NCI-H460 (cell line): ENCODE measurements at regions not wholly inside any gene's neighbourhood (a gene's known extent, or its start where the extent isn't known, plus 50 kb on each side); places are given as distances from the start of the nearest gene placed in this dataset.

Experiments used
- DNase-seq: peaks from one replicate; pipeline ENCODE4 v3.0.0-alpha.2; 2016; ENCODE audit warnings: low read depth; ENCODE audit errors: extremely low read depth

DNA sequence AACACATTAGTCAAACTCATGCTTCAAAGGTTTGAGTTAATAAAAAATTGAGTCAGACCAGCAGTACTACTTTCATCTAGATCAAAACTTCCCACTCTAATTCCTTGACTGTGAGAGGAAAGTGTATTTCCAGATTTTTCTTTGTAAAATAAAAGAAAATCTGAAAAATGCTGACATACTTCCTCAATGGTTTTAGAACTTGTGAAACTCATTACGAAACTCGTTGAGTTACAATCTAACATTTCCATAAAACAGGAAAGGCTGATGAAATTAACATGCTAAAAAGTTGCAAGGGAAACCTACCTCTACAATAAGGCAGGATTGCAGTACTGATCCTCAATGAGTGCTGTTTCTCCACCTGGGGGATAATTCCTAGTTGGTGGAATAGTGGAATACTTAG is 217.8 kb upstream of the HCCS start:
- no peak for DNase-seq

DNA sequence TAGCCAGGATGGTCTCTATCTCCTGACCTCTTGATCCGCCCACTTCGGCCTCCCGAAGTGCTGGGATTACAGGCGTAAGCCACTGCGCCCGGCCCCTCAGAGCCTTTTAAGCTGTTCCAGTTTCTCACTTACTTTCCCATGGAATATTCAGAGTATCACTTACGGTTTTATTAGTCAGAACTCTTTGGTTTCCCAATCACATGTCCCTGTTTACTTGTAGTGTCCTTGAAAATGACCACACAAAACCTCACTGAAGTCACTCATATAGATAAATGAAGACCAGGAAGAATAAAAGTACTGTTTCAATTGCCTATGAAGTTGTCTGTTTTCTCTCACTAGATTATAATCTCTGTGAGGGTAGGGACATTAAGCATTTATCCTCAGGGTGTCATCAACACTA is 217.2 kb upstream of the HCCS start:
- no peak for DNase-seq

DNA sequence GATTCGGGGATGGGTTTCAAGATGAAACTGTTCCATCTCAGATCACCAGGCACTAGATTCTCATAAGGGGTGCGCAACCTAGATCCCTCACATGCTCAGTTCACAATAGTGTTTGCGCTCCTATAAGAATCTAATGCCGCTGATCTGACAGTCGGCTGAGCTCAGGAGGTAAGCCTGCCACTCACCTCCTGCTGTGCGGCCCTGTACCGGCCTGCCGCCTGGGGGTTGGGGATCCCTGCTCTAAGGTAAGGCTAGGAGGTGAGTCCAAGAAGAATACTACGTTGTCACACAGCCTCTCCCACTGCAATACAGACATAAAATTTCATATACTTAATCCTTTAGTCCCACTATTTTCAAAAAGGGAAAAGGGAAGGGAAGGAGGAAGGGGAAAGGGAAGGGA is 213.4 kb upstream of the HCCS start:
- DNase-seq = no peak

DNA sequence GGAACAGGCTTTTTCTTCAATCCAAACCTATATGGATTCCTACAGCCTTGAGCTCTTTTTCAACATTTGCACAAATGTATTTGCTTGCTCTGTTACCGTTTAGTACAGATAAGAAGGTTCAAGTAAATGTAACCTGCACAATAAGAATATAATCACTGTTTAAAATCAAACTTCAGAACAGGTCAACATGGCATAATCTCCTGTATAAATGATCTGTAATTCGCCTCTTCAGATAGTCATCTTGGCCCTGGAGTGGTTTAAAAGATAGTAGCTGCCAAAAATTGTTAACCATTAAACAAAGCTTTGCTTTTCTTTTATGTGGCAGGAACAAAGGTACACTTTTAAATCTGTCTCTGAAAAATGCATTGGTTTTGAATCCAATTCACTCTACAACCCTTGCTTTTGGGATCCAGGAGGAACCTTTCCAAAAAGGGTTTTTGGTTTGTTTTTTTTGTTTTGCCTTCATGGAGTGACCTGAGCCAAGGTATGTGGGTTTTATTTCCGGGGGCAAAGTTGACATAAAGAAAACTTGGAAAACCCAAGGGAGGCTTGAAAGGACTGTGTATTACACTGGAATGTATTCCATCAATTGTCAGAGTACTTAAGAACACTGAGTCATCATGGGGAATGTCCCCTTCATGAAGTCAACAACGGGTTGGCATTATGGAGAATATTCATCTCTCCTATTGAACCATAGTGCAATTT is 210.4 kb upstream of the HCCS start:
- no peak for DNase-seq

DNA sequence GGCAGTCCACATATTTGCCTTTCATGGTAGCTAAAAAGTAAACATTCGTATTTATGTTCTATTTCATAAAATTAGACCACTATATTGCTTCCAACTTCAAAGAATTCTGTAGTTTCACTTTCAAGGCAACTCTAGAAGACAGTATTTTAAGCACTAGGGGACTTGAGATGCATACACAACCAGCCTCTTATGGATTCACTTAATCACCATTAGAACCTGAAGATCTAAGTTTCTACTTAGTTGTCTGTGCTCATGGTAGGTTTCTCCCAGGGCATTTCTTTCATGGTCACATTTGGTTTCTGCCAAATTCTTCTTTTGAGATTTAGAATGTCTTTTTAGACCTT is 209.9 kb upstream of the HCCS start:
- no peak for DNase-seq

DNA sequence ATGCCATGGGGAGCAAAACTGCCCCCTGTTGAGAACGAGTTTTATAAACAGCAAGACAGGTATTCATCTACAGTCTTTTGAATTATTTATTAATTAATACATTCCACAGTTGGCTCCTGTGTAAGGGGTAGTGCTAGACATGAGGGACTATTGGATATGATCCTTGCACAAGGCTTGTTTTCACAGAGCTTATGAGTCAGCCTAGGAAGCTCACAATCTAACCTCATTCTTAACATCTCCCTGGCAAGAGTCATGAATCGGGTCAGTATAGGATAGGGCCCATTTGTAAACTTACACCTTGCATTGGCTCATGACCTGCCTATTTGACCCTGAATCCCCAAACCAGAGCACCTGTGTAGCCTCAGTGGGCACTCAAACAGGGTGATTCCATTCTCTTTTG is 209.1 kb upstream of the HCCS start:
- no peak for DNase-seq

DNA sequence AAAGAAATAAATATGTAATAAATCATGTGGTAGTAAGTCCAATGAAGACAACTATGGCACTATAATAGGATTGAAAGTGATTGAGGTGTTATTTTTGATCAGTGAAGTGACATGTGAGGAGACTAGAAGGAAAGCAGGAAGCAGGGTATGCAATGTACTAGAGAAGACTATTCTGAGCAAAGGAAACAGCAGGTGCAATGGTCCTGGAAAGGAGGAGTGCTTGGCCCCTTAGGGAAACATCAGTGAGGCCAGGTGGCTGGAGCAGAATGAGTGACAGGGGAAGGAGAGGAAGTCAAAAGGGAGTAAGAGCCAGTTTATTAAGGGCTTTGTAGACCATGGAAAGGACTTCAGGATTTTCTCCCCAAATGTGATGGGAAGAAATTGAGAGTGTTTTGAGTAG is 207.6 kb upstream of the HCCS start:
- no peak for DNase-seq

DNA sequence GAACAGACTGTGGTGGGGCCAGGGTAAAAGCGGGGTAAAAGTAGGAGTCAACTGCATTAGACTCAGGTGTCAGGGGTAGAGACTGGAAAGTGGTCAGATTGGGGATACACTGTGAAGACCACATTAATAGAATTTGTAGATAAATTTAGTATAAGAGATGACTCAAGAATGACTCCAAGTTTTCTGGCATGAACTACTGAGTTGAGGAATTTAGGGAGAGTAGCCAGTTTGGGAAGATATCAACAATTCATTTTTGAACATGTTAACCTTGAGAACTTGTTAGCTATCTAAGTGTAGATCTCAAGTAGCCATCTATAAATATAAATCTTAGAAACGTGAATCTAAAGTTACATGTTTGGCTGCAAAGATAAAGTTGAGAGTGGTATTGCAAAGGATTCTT is 206.9 kb upstream of the HCCS start:
- no peak for DNase-seq

DNA sequence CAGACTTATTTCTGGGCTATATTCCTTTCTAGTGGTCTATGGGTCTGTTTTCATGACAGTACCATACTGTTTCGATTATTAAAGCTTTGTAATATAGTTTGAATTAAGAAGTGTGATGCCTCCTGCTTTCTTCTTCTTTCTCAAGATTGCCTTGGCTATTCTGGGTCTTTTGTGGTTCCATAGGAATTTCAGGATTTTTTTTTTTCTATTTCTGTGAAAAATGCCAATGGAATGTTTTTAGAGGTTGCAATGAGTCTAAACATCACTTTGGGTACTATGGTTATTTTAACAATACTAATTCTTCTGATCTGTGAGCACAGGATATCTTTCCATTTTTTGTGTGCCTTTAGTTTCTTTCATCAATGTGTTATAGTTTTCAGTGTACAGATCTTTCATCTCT is 204.3 kb upstream of the HCCS start:
- no peak for DNase-seq

DNA sequence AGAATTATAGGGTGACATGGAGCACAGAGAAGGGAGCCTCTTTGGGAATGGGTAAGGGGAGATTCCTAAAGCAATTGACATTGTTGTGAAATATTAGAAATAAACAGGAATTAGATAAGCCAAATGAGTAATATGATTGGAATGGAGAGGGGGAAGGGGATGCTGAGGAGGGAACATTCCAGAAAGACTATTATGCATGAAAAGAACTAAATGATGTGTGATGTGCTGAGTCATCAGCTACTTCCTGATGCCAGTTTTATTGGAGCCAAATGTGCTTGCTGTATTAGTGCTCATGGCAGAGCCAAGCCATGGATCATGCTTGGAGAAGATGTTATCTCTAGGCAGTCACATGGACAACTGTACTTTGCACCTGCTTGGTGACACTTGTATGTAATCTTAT is 189.0 kb upstream of the HCCS start:
- peak; percentile 19 for DNase-seq

DNA sequence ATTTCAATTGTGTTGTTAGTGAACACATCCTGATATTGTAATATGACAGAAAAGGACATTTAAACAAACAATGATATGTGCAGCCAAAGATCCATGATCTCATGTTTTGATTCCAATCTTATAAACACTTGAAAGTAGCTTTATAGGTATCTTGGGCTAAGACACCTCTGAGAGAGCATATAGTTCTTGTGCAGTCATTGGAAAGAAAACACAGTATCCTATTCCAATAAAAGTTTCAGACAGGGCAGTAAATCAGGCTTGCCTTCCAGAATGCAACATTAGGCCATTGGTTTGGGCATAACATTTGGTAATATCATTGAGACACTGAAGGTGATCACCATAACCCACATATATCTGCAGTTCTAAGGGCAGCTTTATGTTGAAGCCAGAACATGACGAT is 188.3 kb upstream of the HCCS start:
- no peak for DNase-seq

DNA sequence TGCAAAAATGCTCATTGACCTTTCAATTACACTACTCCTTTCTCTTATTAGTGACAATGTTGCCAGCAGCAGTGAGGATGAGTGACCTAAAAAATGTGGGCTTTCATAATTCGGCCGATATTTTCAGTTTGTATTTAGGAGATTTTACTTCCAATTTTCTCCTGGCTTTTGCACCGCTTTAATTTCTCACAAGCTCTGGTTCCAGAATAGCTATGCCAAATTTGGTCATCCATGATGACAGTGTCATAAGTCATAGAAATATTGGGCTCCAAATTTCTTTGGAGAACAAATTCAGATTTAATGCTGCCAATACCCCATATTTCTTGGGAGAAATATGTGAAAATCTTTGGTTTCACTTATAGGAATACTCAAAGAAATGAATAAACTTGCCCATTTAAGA is 187.7 kb upstream of the HCCS start:
- DNase-seq = no peak

DNA sequence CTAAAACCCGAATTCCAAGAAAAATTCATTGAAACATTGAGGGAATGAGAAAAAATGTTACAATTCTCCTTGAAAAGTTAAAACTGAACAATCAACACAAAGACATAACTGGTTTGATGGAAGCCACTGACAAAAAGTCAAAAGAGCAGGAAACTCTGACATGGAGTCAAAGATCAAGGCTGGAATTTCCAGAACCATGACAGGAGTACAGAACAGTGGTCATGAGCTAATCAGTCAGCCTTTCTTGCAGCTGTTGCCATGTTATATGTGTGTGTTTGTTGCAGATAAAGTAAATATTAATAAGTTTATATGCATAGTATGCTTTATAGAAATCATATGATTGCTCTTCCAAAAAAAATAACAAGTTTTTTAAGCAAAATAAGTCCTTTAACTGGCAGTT is 184.7 kb upstream of the HCCS start:
- no peak for DNase-seq

DNA sequence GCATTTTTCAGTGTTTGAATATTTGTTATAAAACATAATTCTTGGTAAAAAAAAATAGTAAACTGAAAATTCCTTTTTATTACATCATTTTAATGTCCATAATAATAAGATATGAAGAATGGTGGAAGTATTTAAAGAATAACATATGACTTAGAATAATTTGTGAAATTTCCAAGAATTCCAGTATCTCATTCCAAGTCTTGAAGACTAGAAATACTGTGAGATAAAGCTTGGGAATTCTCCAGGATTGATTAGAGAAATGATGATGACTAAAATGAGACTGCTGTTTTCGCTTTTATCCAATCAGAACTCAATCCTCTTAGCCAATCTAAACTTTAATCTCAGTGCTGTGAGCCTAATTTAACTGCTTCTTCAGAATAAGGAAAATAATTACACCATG is 184.2 kb upstream of the HCCS start:
- no peak for DNase-seq

DNA sequence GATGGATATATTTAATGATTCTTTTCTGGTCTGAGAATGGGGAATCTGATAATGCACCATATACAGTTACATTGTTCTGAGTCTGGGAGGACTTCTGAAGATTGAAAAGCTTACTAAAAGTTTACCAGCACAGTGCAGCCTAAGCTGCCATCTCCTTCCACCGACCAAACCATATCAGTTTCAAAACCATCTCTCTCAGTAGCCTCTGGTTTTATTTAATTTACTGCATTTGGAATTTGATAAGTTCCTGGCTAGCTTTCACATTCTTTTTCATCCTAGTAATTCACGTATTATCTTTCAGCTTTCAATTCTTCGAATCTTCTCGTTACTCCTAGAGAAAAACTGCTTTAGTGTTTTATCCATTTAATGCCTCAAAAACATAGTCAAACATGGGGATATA is 181.4 kb upstream of the HCCS start:
- no peak for DNase-seq

DNA sequence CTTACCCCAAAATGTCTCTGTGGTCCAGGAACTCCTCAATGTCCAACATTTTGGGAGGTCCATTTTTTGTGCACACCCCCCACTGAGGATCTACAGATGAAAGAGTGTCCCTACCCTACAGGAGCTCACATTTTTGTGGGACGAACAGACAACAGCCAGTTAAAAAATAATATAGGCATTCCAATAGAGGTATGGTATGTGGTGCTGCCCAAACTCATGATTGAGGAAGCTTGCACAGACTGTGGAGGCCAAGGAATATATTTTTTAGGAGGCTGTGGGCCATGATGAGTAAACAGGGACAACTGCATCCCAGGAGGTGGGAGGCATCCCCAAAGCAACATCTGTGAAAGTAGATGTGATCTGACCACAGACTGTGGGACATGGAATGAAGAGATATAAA is 181.0 kb upstream of the HCCS start:
- DNase-seq = no peak

DNA sequence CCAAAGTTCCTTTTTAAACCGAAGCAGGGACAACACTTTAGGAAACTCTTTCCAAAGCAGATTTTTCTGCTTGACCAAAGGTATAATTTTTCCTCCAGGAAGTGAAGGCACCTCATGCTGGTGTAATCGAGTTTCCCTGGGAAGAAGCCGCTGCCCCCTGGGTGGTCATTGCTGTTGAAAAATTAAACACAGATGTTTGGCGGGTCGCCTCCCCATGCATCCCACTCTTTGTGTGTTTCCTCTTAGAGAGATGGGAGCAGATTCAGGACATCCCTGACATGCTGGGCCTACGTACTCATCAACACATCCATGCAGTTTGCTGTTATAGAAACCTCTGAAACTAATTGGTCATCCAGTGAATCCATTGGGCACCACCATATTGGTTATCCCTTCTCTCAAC is 179.2 kb upstream of the HCCS start:
- DNase-seq = no peak

DNA sequence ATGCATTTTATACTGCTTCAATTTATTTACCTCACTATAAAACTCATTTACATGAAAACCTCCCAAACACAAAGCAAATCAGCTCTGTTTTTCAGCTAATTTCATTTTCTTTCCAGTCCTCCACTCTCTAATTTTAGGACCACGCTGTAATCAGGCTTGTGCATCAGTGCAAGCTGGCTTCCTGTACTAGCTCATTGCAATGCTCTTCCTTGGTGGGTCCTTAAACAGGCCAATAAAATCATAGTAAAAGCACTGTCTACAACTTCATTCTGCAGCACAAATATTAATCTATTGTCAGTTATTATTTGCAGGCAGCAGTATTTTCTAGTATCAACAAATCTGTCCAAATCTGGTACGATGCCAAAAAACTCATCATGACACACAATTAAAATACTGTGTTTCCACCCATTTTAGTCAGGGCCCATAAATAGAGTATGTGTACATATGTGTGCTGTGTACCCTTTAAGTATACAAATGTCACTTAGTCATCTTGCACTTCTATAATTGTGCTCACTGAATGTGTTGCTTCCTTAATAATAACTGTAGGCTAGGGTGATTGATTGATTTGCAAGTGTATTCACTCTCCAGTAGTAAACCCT is 178.2 kb upstream of the HCCS start:
- DNase-seq = no peak

DNA sequence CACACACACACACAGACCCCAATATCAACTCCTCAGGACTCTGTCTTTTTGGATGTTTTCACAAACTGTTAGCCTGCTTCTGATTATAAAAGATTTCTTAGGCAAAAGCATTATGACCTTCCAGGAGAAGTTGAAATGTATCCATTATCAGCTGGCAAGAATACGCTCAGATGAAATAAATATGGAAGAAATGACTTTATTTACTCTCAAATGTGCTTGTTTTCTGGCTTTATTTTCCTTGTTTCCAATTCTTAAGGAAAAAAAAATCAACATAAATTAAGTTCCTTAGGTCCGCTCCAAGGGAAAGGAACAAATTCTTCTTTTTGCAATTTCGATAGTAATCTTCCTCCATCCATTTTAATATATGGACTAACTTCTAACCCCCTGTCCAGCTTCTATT is 175.6 kb upstream of the HCCS start:
- no peak for DNase-seq

DNA sequence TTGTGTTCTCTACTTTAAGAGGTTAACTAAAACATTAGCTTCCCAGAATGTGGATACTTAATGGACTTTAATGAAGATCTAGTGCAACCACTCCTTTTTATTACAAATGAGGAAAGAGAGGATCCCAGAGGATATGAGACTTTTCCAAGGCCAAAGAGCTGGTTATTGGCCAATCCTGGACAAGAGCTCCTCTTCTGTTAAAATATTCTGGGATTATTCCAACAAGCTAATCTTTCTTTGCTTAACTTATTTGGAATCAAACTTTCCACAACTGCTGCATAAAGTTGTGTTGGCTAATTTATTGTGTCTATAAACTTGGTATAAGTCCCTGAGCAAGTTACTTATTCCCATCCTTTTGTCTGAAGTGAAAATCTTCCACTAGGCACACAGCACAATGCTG is 174.2 kb upstream of the HCCS start:
- no peak for DNase-seq

DNA sequence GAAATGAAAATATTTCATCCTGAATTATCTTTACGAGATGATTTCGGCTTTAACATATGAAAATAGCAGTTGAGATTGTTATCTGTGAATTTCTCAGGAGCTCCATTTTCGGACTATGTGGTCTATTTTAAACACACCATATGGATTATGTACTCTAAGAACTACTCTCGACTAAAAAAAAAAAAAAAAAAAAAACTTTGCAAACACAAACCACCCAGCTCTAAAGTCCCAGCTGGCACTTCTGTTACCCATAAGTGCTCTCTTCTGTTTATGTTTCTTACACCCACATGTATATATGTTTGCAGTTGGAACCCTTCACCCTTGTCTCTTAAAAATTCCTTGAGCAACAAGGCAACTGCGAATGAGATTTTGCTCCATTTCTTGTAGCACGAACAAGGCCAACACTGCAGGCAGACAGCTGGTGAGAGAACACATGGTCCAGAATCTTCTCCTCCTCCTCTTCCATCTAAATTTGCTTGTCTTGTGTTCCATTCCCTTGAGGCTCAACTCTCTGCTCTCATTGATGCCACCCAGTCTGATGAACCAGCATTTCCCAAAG is 172.7 kb upstream of the HCCS start:
- DNase-seq = no peak

DNA sequence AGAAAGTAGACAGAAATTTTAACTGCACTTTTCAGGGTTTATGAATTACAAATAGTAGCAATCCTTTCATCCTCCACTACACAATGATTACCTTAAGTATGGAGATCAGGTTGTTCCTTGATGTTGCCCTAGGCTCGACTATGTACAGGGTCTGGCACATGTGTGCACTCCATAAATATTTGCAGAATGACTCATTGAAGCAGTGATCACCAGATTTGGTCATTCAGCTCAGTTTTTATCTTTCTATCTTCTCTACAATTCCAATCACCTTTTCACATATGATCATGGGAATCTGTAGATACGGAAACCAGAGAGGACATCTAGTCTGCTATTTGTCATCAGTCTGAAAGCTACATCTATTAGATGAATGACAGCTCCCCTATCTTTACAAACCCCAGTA is 171.7 kb upstream of the HCCS start:
- DNase-seq = no peak
